GM12864 (cell line): ENCODE measurements at regions not wholly inside any gene's neighbourhood (a gene's known extent, or its start where the extent isn't known, plus 50 kb on each side); places are given as distances from the start of the nearest gene placed in this dataset.

Experiments used
- DNase-seq: peaks from one replicate; pipeline ENCODE4 v3.0.0-alpha.2; 2011; ENCODE audit warnings: low read depth
- H3K4me3 ChIP-seq: 2 replicates; pipeline ENCODE4 v1.5.1; 2011; ENCODE audit warnings: mild to moderate bottlenecking, low read depth, low read length, control low read depth
- TF ChIP-seq, protein P1 (sequence below): IDR thresholded peaks from 2 replicates; pipeline ENCODE4 v1.5.1; 2011; ENCODE audit warnings: low read depth, mild to moderate bottlenecking, moderate library complexity, low read length, control low read depth, inconsistent platforms; ENCODE audit errors: missing control alignments

DNA sequence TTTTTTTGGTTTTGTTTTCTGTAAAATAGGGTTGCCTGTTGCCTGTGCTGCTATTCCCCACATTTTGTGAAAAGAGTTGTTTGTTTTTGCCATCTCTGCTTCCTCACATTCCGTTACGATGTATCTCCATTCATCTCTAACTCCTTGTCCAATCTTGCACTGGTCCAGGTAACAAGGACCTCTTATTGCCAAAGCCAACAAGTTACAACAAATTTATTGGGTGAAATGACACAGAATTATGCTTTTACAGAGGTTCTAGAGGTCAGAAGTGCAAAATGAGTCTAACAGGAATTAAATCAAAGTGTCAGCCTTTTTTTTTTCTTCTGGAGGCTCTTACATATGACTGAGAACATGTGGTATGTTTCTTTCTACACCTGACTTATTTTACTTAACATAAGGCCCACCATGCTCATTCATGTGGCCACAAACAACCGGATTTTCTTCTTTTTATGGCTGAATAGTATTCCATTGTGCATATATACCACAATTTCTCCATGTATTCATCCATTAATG lies 787.9 kb upstream of the B3GALT2 start:
- TF ChIP-seq, protein P1, sequence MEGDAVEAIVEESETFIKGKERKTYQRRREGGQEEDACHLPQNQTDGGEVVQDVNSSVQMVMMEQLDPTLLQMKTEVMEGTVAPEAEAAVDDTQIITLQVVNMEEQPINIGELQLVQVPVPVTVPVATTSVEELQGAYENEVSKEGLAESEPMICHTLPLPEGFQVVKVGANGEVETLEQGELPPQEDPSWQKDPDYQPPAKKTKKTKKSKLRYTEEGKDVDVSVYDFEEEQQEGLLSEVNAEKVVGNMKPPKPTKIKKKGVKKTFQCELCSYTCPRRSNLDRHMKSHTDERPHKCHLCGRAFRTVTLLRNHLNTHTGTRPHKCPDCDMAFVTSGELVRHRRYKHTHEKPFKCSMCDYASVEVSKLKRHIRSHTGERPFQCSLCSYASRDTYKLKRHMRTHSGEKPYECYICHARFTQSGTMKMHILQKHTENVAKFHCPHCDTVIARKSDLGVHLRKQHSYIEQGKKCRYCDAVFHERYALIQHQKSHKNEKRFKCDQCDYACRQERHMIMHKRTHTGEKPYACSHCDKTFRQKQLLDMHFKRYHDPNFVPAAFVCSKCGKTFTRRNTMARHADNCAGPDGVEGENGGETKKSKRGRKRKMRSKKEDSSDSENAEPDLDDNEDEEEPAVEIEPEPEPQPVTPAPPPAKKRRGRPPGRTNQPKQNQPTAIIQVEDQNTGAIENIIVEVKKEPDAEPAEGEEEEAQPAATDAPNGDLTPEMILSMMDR = no peak
- no peak overlapping the region for H3K4me3 ChIP-seq
- no peak for DNase-seq

GRCh38 chr1:193973428-193973827 lies 787.0 kb upstream of the B3GALT2 start:
- TF ChIP-seq, protein P1 = no peak
- H3K4me3 ChIP-seq = no peak overlapping the region
- no peak for DNase-seq

- TF ChIP-seq, protein P1 = no peak
- H3K4me3 ChIP-seq = no peak overlapping the region
- DNase-seq = no peak
These were observed 785.2 kb upstream of the B3GALT2 start for GRCh38 chr1:193971595-193971994.

DNA sequence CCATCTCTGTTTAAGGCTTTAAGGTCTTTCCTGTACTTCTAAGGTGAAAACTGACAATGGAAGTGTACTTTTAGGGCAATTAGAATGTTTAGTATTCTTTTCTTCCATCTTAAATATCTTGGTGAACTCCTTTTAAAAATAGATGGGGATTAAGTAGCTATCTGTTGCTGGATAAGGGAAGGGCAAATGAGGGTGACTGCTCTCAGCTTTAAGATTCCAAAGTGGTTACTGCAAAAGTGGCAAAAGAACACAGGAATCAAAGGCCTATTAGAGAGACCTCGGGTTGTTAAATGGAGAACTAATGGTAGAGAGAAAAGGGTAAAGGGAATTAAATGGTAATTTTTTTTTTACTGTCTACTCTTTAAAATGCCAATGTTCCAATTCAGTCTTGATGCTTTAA lies 774.1 kb upstream of the B3GALT2 start:
- TF ChIP-seq, protein P1 = no peak
- H3K4me3 ChIP-seq = no peak overlapping the region
- DNase-seq = no peak

- DNase-seq = no peak
- no peak overlapping the region for H3K4me3 ChIP-seq
- TF ChIP-seq, protein P1 = no peak
These were observed 773.6 kb upstream of the B3GALT2 start for GRCh38 chr1:193960040-193960439.

GRCh38 chr1:193957556-193958095 lies 771.2 kb upstream of the B3GALT2 start:
- DNase-seq = no peak

DNA sequence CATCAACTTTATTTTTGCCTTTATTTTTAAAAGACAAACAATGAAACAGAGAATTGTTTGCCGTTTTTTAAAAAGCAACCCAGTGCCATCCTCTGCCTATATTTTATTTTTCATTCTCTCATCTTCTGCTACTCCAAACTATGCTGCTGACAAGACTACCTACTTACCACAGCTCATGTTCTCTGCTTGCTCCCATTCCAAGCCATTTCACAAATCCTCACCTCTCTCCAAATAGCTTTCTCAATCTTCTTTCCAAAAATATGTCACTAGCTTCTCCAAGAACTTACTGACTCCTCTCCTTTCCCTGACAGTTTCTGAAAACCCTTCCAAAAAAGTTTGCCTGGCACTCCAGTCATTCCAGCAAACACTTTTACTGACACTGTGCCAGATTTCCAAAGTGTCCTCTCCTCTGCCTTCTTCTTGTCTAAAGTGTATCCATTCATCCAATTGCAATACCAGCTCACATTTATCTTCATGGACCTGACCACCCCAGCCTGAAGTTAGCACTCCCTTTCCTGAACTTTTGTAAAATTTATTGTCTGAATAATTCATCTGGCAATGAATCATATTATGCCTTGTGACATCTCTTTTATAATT lies 766.5 kb upstream of the B3GALT2 start:
- no peak for DNase-seq
- TF ChIP-seq, protein P1 = no peak
- H3K4me3 ChIP-seq = no peak overlapping the region

More at GRCh38 chr1:193957556-193958095, 771.2 kb upstream of the B3GALT2 start:
- TF ChIP-seq, protein P1 = no peak
- no peak overlapping the region for H3K4me3 ChIP-seq
